HFFc6 (cell line): ENCODE measurements at regions not wholly inside any gene's neighbourhood (a gene's known extent, or its start where the extent isn't known, plus 50 kb on each side); places are given as distances from the start of the nearest gene placed in this dataset.
A peak's percentile ranks its signal among the peaks of the same experiment; 100 is the strongest.
"Not testable (repeated sequence)": the region's sequence is repeated elsewhere in the genome, so short reads cannot be mapped to it uniquely, and the experiment has no call there.

Experiments
- DNase-seq: peaks from one replicate; pipeline ENCODE4 v3.0.0-alpha.2; 2018
- H3K27ac Mint-ChIP-seq: 2 replicates; pipeline ENCODE4 v1.8.0; 2020; ENCODE audit warnings: mild to moderate bottlenecking, mixed read lengths
- H3K27me3 Mint-ChIP-seq: 2 replicates; pipeline ENCODE4 v1.8.0; 2021; ENCODE audit warnings: mild to moderate bottlenecking, moderate library complexity, mixed read lengths; ENCODE audit not compliant: insufficient read depth
- H3K36me3 Mint-ChIP-seq: 2 replicates; pipeline ENCODE4 v1.8.0; 2021; ENCODE audit warnings: low read depth, mixed read lengths
- H3K4me1 Mint-ChIP-seq: 2 replicates; pipeline ENCODE4 v1.8.0; 2020; ENCODE audit warnings: low read depth, mixed read lengths
- H3K4me3 Mint-ChIP-seq: 2 replicates; pipeline ENCODE4 v1.8.0; 2020; ENCODE audit warnings: mild to moderate bottlenecking, moderate library complexity, mixed read lengths
- H3K9me3 Mint-ChIP-seq: 2 replicates; pipeline ENCODE4 v1.8.0; 2020; ENCODE audit warnings: mild to moderate bottlenecking, mixed read lengths

GRCh38 chr2:87446313-87446696 lies 301.6 kb upstream of the PLGLB2 start:
- H3K9me3 Mint-ChIP-seq, H3K36me3 Mint-ChIP-seq, DNase-seq, H3K27me3 Mint-ChIP-seq, H3K4me3 Mint-ChIP-seq: not testable (repeated sequence)
- Mint-ChIP-seq H3K4me1 (peaks cover 28% of the 10 kb centered on the region), H3K27ac (peak overlapping the region; percentile 29; the same call in 1 of the 2 replicates)

- not testable (repeated sequence) for H3K27ac Mint-ChIP-seq, H3K27me3 Mint-ChIP-seq, DNase-seq, H3K9me3 Mint-ChIP-seq, H3K36me3 Mint-ChIP-seq
- Mint-ChIP-seq H3K4me3 (0 out of 2 replicates have a peak overlapping the region, but pooled peaks have one; percentile 36), H3K4me1 (peaks cover 44% of the 10 kb centered on the region)
These were observed 298.4 kb upstream of the PLGLB2 start for GRCh38 chr2:87449462-87449980.

- peaks cover 28% of the 10 kb centered on the region for H3K4me1 Mint-ChIP-seq
- H3K36me3 Mint-ChIP-seq, H3K9me3 Mint-ChIP-seq, H3K27me3 Mint-ChIP-seq, DNase-seq: not testable (repeated sequence)
- H3K4me3 Mint-ChIP-seq: peak overlapping the region; percentile 51
- peak overlapping the region; percentile 77 for H3K27ac Mint-ChIP-seq
These were observed 295.7 kb upstream of the PLGLB2 start for GRCh38 chr2:87452193-87452592.

DNA sequence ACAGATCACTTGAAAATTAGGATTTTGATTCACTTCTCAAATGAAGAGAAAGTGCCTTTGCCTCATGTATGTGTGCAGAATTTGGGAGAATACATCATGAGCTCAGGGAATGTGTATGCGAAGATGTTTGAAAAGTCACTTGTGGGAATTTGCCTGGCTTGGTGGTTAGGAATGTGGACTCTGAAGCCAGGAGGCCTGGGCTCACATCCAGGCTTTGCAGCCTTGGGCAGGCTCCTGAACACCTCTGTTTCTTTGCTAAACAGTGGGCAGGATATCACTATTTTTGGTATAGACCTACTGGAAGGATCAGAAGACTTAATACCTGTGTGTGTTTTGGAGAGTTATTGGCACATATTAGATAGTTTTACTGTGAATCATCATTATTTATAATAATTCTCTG lies 295.0 kb upstream of the PLGLB2 start:
- Mint-ChIP-seq H3K4me3 (peak overlapping the region; percentile 67), H3K4me1 (peaks cover 25% of the 10 kb centered on the region), H3K27ac (peak overlapping the region; percentile 77)
- H3K9me3 Mint-ChIP-seq, H3K27me3 Mint-ChIP-seq, H3K36me3 Mint-ChIP-seq: not testable (repeated sequence)
- DNase-seq: peak; percentile 72

DNA sequence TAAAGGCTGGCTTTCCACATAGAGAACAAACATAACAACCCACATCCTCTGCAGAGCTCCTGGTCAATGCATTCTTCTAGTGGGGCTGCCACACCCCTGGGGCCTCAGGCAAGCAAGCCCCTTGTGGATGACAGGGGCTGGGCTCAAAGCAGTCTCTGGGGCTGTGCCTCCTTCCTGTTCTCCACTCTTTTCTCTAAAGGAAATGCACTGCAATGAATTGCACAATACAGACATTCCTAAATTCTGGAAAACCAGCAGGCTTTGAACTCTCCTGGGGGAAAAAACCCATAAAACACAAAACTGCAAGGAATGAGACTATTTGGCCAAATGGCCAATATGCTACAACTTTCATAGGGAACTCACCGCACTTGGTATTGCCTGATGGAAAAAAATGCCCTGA lies 293.9 kb upstream of the PLGLB2 start:
- peak overlapping the region; percentile 52 for H3K4me3 Mint-ChIP-seq
- H3K9me3 Mint-ChIP-seq, H3K27me3 Mint-ChIP-seq, H3K36me3 Mint-ChIP-seq: not testable (repeated sequence)
- peaks cover 34% of the 10 kb centered on the region for H3K4me1 Mint-ChIP-seq
- DNase-seq: peak; percentile 32
- peak overlapping the region; percentile 79 for H3K27ac Mint-ChIP-seq

GRCh38 chr2:87454421-87454820 lies 293.5 kb upstream of the PLGLB2 start:
- not testable (repeated sequence) for H3K9me3 Mint-ChIP-seq, H3K36me3 Mint-ChIP-seq, H3K27me3 Mint-ChIP-seq
- H3K27ac Mint-ChIP-seq: peak overlapping the region; percentile 79
- DNase-seq: peak; percentile 71
- peak overlapping the region; percentile 52 for H3K4me3 Mint-ChIP-seq
- H3K4me1 Mint-ChIP-seq: peaks cover 34% of the 10 kb centered on the region

- H3K9me3 Mint-ChIP-seq, H3K36me3 Mint-ChIP-seq, DNase-seq, H3K27me3 Mint-ChIP-seq: not testable (repeated sequence)
- Mint-ChIP-seq H3K4me3 (peak overlapping the region; percentile 71), H3K27ac (peak overlapping the region; percentile 53), H3K4me1 (peaks cover 32% of the 10 kb centered on the region)
These were observed 292.6 kb upstream of the PLGLB2 start for GRCh38 chr2:87455209-87455853.

DNA sequence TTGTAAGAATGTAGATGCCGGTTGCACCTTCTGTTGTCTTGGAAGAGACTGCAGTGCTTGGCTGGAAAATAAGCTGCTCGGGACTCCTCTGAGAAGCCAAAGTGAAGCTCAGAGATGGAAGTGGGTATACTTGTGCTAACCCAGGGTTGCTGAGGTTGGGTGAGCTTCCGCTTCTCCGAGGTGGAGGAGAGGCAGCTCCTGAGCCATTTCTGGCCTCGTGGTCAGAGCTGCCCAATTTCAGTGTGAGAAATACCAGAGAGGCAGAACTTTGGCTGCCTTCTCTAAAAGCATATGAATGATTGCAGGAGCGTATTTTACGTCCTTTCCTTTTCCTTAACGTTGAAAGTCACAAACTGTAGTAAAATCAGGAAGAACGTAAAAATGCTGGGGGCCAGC lies 292.0 kb upstream of the PLGLB2 start:
- peaks cover 32% of the 10 kb centered on the region for H3K4me1 Mint-ChIP-seq
- not testable (repeated sequence) for DNase-seq, H3K36me3 Mint-ChIP-seq, H3K27me3 Mint-ChIP-seq, H3K9me3 Mint-ChIP-seq
- H3K4me3 Mint-ChIP-seq: peak overlapping the region; percentile 89
- peak overlapping the region; percentile 53; the same call in 1 of the 2 replicates for H3K27ac Mint-ChIP-seq

GRCh38 chr2:87456477-87457128 lies 291.3 kb upstream of the PLGLB2 start:
- H3K36me3 Mint-ChIP-seq, H3K27me3 Mint-ChIP-seq, DNase-seq, H3K9me3 Mint-ChIP-seq: not testable (repeated sequence)
- Mint-ChIP-seq H3K4me1 (peaks cover 32% of the 10 kb centered on the region), H3K4me3 (peak overlapping the region; percentile 89), H3K27ac (peak overlapping the region; percentile 89)

DNA sequence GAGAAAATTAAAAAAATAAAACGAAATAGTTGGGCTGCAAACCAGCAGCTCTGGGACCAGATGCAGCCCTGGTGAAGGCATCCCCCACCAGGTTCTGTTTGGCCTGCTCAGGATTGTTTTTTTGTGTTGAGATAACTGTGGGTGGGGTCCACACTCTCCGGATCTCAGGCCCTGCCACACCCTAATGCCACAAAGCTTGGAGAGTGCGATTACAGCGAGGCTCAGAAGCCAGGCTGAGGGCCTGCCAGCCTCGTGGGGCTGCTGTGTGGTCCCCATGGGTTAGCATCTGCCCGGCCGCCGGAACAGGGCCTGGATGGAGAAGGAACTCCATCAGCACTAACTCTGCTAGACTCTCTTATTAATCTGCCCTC lies 290.8 kb upstream of the PLGLB2 start:
- H3K9me3 Mint-ChIP-seq, H3K36me3 Mint-ChIP-seq, H3K27me3 Mint-ChIP-seq, H3K4me3 Mint-ChIP-seq, H3K27ac Mint-ChIP-seq, DNase-seq: not testable (repeated sequence)
- H3K4me1 Mint-ChIP-seq: peaks cover 30% of the 10 kb centered on the region

GRCh38 chr2:87458938-87459337 lies 288.9 kb upstream of the PLGLB2 start:
- Mint-ChIP-seq H3K4me3 (peak overlapping the region; percentile 82), H3K27ac (peak overlapping the region; percentile 81), H3K4me1 (peaks cover 17% of the 10 kb centered on the region)
- H3K27me3 Mint-ChIP-seq, H3K9me3 Mint-ChIP-seq, DNase-seq, H3K36me3 Mint-ChIP-seq: not testable (repeated sequence)

GRCh38 chr2:87460104-87460503 lies 287.8 kb upstream of the PLGLB2 start:
- H3K4me1 Mint-ChIP-seq: peaks cover 18% of the 10 kb centered on the region
- H3K9me3 Mint-ChIP-seq, H3K4me3 Mint-ChIP-seq, H3K27ac Mint-ChIP-seq, H3K36me3 Mint-ChIP-seq, DNase-seq, H3K27me3 Mint-ChIP-seq: not testable (repeated sequence)

DNA sequence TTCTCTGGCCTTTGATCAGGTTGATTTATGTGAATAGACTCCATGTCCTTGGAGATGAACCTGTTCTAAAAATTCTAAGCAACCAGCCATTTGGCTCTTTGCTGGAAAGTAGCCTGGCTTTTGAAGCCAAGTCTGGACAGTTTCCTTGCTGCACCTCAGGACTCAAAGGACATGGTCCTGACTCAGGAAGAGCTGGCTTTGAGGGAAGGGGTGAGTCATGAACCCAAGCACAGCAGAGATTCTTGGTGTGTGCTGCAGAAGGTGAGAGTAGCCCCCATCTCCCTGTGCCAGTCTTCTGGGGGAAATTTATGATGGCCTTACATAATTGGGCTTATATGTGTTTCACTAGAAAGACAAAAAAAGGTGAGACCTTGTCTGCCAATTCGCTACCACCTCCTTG lies 287.2 kb upstream of the PLGLB2 start:
- H3K4me3 Mint-ChIP-seq, H3K27ac Mint-ChIP-seq, H3K27me3 Mint-ChIP-seq, DNase-seq, H3K9me3 Mint-ChIP-seq: not testable (repeated sequence)
- peaks cover 24% of the 10 kb centered on the region for H3K4me1 Mint-ChIP-seq
- peaks cover 11% of the 10 kb centered on the region; the same call in 1 of the 2 replicates for H3K36me3 Mint-ChIP-seq

DNA sequence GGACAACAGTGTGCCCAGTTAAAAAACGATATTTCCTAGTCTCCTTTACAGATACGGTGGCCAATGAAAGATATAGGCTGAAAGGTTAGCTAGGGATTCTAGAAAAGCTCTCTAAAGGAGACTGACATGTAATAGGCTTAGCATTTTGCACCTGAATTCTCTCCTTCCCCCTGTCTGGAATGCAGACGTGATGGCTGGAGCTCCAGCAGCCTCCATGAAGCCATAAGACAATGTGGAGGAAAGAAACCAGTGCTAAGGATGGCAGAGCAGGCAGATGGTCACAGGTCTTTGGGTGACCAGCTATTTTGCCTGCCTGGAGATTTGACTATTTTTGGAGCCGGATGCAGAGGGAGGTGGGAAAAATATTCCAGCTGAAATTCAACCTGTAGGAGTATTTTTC lies 286.2 kb upstream of the PLGLB2 start:
- not testable (repeated sequence) for H3K27me3 Mint-ChIP-seq, DNase-seq, H3K9me3 Mint-ChIP-seq
- Mint-ChIP-seq H3K4me3 (peak overlapping the region; percentile 20; the same call in 1 of the 2 replicates), H3K4me1 (peaks cover 30% of the 10 kb centered on the region), H3K27ac (peak overlapping the region; percentile 54), H3K36me3 (peaks cover 11% of the 10 kb centered on the region; the same call in 1 of the 2 replicates)
